Left lung (tissue), 4 donors: ENCODE measurements at regions not wholly inside any gene's neighbourhood (a gene's known extent, or its start where the extent isn't known, plus 50 kb on each side); places are given as distances from the start of the nearest gene placed in this dataset.
A peak's percentile ranks its signal among the peaks of the same experiment; 100 is the strongest.

Source experiments
- ATAC-seq: fragments of 200-7000 bp; cut with Tn5 transposase; one replicate; pipeline ENCODE4 v1.9.1; 2020; ENCODE audit warnings: moderate library complexity
- DNase-seq, 4 donors: peaks; one replicate each; pipeline ENCODE4 v3.0.0-alpha.2; 2013 to 2020
- H3K27ac ChIP-seq, 2 donors: fragments of 200-600 bp; sonication (generic) in 1 of 2; one replicate each; pipeline versions ENCODE4 v1.5.0 to v1.8.0; 2020 to 2021
- H3K27me3 ChIP-seq, 2 donors: fragments of 200-600 bp; sonication (generic) in 1 of 2; one replicate each; pipeline versions ENCODE4 v1.5.0 to v1.8.0; 2020 to 2021
- H3K36me3 ChIP-seq, 2 donors: fragments of 200-600 bp; sonication (generic) in 1 of 2; one replicate each; pipeline versions ENCODE4 v1.5.0 to v1.8.0; 2020 to 2021
- H3K4me1 ChIP-seq, 2 donors: fragments of 200-600 bp; one replicate each; pipeline ENCODE4 v1.8.0; 2021
- H3K4me3 ChIP-seq, 2 donors: fragments of 200-600 bp; sonication (generic) in 1 of 2; one replicate each; pipeline versions ENCODE4 v1.5.0 to v1.8.0; 2020 to 2021; ENCODE audit warnings: mild to moderate bottlenecking in 1 of 2
- H3K9me3 ChIP-seq, 2 donors: fragments of 200-600 bp; sonication (generic) in 1 of 2; one replicate each; pipeline versions ENCODE4 v1.5.0 to v1.8.0; 2020 to 2021
- intact Hi-C, 2 donors: fragments of 100-400 bp; cut with DNase I; formaldehyde crosslinking; loops; one replicate each; pipeline versions ENCODE4 v1.11.2 to v1.14.2; 2022
- TF ChIP-seq, protein P1 (sequence below), 2 donors: fragments of 200-600 bp; sonication (generic) in 1 of 2; IDR thresholded peaks; one replicate each; pipeline versions ENCODE4 v1.5.0 to v1.8.0; 2021; ENCODE audit warnings: antibody characterized with exemption in 2 of 2
- donor health status: DM: no; HTN: yes; CAD: no.
- donor health status: DM: no; HTN: no; CAD: no.

DNA sequence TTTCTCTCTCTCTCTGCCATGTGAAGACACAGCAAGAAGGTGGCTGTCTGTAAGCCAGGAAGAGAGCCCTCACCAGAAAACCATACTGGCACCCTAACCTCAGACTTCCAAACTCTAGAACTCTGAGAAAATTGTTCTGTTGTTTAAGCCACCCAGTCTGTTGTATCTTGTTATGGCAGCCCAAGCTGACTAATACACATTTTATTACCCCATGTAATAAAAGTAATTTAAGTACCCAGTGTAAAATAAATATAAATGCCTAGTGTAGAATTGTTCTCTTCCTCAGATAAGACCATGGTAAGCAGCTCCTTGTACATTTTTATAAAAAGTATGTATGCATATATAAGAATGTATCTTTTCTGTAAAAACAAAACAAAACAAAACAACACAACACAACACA, 119.7 kb downstream of the DTL start:
- DNase-seq (no peak), ATAC-seq (no peak)
- TF ChIP-seq, protein P1, sequence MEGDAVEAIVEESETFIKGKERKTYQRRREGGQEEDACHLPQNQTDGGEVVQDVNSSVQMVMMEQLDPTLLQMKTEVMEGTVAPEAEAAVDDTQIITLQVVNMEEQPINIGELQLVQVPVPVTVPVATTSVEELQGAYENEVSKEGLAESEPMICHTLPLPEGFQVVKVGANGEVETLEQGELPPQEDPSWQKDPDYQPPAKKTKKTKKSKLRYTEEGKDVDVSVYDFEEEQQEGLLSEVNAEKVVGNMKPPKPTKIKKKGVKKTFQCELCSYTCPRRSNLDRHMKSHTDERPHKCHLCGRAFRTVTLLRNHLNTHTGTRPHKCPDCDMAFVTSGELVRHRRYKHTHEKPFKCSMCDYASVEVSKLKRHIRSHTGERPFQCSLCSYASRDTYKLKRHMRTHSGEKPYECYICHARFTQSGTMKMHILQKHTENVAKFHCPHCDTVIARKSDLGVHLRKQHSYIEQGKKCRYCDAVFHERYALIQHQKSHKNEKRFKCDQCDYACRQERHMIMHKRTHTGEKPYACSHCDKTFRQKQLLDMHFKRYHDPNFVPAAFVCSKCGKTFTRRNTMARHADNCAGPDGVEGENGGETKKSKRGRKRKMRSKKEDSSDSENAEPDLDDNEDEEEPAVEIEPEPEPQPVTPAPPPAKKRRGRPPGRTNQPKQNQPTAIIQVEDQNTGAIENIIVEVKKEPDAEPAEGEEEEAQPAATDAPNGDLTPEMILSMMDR (IDR thresholded peaks at IDR 0.05): no peak

DNA sequence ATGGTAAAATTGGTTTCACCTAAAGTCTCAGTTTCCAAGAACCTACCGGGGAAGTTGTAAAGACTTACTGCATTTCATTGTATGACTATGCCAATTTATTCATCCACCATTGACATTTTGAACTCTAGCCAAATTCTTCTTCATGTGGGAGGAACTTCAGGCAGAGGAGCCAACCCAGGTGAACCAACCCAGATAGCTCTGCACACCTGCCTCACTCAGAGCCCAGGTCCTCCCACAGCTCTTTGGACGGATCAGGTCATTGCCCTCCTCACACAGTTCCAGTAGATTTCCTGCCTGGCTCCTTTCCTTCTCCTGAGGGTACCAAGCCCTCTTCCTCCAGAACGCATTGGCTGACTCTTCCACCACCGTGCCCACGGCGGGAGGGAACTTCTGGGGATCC, 121.7 kb downstream of the DTL start:
- Histone ChIP-seq H3K4me1 (peaks cover 0 to 12% of the 10 kb centered on the region in 2 donors), H3K9me3 (no peaks in the 10 kb centered on the region), H3K27ac (no peak overlapping the region), H3K27me3 (no peaks in the 10 kb centered on the region), H3K4me3 (no peak overlapping the region), H3K36me3 (no peaks in the 10 kb centered on the region)
- intact Hi-C loops: no loop called here
- no peak for ATAC-seq
- DNase-seq: no peak
- TF ChIP-seq, protein P1 (IDR thresholded peaks at IDR 0.05): no peak

More for the DNA sequence above, 119.7 kb downstream of the DTL start:
- intact Hi-C loops: no loop called here
- H3K27ac ChIP-seq: no peak overlapping the region
- no peaks in the 10 kb centered on the region for H3K36me3 ChIP-seq
- no peaks in the 10 kb centered on the region for H3K27me3 ChIP-seq
- no peak overlapping the region for H3K4me3 ChIP-seq
- H3K9me3 ChIP-seq: no peaks in the 10 kb centered on the region
- H3K4me1 ChIP-seq: peaks cover 0 to 6% of the 10 kb centered on the region in 2 donors

DNA sequence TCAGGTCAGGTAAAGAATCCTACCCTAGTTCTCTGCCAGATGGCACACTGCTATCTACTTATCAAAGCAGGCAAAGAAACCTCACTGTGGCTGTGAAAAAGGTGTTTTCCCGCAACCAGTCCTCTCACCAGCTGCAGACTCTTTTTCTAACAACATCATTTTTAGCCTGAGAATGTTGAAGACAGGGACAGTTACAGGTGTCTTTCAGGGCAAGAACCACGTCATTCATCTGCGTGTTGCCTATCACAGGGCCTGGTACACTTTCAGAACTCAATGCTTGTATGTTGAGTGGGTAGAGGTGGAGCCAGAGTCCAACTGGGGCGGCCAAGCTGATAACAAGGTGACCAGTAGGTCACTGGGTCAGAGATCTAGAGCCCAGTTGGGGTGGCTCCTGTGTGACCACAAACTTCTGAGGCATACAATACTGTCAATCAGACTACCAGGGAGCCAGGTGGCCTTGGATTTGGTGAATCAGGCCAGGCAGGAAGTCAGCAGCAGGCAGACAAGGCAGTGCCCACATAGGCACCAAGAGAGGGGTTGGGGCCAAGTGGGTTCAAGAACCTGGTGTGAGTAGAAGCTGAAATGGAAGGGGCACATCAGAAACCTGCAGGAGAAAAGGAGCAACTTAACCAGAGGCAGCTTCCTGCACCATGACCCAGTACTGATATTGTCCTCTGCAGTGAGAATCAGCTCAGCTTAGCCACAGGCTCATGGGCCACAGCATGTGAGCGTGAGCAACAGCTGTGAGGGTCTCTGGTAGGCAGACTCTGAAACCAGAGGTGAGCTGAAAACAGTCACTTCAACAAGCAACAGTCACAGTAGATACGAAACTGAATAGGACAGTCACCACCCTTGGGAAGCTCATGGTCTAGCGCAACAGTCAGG, 123.6 kb downstream of the DTL start:
- peak; percentile 8 for ATAC-seq
- TF ChIP-seq, protein P1 (IDR thresholded peaks at IDR 0.05): no peak
- Histone ChIP-seq H3K27ac (no peak overlapping the region), H3K36me3 (no peaks in the 10 kb centered on the region), H3K9me3 (no peaks in the 10 kb centered on the region), H3K4me3 (no peak overlapping the region), H3K27me3 (no peaks in the 10 kb centered on the region), H3K4me1 (peaks cover 7 to 24% of the 10 kb centered on the region in 2 donors)
- intact Hi-C loops: no loop called here
- no peak for DNase-seq

DNA sequence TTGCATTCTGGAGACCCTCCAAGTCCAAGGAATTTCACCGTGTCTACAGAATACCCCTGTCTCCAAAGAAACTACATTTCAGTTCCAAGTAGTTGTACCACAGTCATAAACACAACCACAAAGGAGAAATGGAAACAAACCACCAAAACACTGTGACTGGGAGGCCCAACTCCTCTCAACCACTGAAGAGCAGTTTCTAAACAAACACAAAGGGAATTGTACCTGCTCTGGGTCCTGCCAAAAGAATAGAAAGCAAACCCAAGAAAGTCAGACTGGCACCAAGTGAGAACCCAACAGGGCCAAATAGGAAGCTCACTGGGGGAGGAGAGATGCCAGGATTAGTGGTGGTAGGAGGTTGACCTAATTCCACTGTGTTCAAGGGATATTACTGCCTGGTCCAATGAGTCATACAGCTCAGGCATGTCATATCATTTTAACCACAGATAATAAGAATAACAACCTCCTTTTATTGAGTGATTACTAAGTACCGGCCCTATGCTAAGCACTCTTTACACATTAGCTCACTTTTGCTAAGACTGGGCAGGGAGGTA, 123.9 kb upstream of the PPP2R5A start:
- Histone ChIP-seq H3K27ac (peak overlapping the region in 1 of 2 donors; percentile 39), H3K4me3 (no peak overlapping the region), H3K36me3 (no peaks in the 10 kb centered on the region), H3K4me1 (peaks cover 7 to 26% of the 10 kb centered on the region in 2 donors), H3K9me3 (no peaks in the 10 kb centered on the region), H3K27me3 (no peaks in the 10 kb centered on the region)
- TF ChIP-seq, protein P1 (IDR thresholded peaks at IDR 0.05): no peak
- intact Hi-C loops: no loop called here
- no peak for DNase-seq
- peak; percentile 68 for ATAC-seq

DNA sequence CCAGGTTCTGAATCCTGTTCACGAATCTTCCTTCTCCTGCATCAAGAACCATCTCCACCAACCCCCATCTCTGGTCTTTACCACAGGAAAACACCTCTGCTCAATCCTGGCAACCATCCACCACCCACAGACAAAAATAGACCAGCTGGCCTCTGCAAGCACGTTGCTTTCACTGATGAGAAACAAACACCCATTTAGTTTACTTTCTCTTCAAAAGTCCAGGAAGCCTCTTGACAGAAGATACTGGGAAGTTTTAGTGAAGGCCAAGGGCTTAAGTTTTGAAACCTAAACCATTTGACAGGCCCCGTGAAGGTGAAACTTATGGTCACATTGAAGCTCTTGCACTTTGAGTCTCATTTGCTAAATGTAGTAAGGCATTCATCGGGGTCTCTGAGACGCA, 122.6 kb upstream of the PPP2R5A start:
- intact Hi-C loops: no loop called here
- DNase-seq: peak in 2 of 4 donors; percentile 36 to 60
- no peak overlapping the region for H3K27ac ChIP-seq

More for the DNA sequence above, 122.6 kb upstream of the PPP2R5A start:
- no peaks in the 10 kb centered on the region for H3K9me3 ChIP-seq
- TF ChIP-seq, protein P1 (IDR thresholded peaks at IDR 0.05): no peak
- peak; percentile 59 for ATAC-seq
- H3K36me3 ChIP-seq: no peaks in the 10 kb centered on the region
- no peaks in the 10 kb centered on the region for H3K27me3 ChIP-seq
- H3K4me3 ChIP-seq: no peak overlapping the region
- H3K4me1 ChIP-seq: peaks cover 12 to 36% of the 10 kb centered on the region in 2 donors
